ENCODE measurements at regions not wholly inside any gene's neighbourhood (a gene's known extent, or its start where the extent isn't known, plus 50 kb on each side); places are given as distances from the start of the nearest gene placed in this dataset.

GRCh38 chr18:40307627-40308026 lies 1647.4 kb upstream of the PIK3C3 start:
- TF ChIP-seq CTCF (IDR thresholded peaks at IDR 0.05) (no peak), POLR2A (IDR thresholded peaks at IDR 0.05) (no peak), POLR2AphosphoS5 (IDR thresholded peaks at IDR 0.05) (no peak), EP300 (IDR thresholded peaks at IDR 0.05) (no peak)
